ENCODE measurements at regions not wholly inside any gene's neighbourhood (a gene's known extent, or its start where the extent isn't known, plus 50 kb on each side); places are given as distances from the start of the nearest gene placed in this dataset.
"Not testable (repeated sequence)": the region's sequence is repeated elsewhere in the genome, so short reads cannot be mapped to it uniquely, and the experiment has no call there.

DNA sequence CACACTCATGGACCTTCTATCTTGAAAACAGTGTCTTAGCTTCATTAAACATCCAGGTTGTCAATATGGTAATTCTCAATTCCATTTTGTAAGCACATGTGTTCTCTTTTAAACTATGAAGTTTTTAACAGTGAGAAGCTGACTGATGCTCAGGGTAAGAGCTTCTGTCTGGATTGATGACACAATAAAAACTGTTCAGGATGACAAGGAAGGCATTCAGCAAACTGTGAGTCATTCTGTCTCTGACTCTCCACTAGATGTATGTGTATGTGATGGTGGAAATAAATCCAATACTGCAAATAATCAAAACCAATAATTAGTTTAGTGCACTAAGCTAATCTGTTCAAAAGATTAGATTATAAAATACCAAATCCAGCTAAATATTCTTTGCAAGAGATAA lies 115.3 kb upstream of the ARX start:
- H3K36me3 ChIP-seq (ENCODE audit: insufficient read depth, low read length): no peaks in the 10 kb centered on the region
- no peaks in the 10 kb centered on the region for H3K4me1 ChIP-seq (ENCODE audit: control insufficient read depth, insufficient read depth, low read length)
- no peaks in the 10 kb centered on the region for H3K9me3 ChIP-seq (replicated peaks; ENCODE audit: low read length)

DNA sequence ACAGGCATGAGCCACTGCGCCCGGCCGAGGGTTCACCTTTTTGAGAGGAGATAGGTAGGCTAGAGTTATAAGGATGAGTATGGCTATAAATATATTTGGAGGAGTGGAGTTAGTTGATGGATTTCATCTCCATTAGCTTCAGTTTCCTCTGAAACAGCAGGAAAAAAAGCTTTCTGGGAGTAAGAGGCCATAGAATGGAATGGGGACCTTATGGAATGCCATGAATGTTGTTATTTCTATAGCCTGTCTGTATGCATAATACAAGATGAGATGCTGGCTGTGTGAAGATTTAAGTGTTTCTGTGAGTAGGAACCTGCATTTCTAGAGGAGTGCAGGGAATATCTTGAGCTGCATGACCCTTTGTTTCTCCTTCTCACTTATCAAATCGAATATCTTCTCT lies 114.9 kb upstream of the ARX start:
- Histone ChIP-seq H3K4me3 (ENCODE audit: low read length) (no peak overlapping the region), H3K4me2 (ENCODE audit: low read length) (no peak overlapping the region), H3K4me1 (ENCODE audit: control insufficient read depth, insufficient read depth, low read length) (no peaks in the 10 kb centered on the region), H3K9me3 (replicated peaks; ENCODE audit: low read length) (no peaks in the 10 kb centered on the region), H3K9ac (ENCODE audit: low read depth, low read length) (no peak overlapping the region), H3K36me3 (ENCODE audit: insufficient read depth, low read length) (no peaks in the 10 kb centered on the region), H3K27me3 (ENCODE audit: control insufficient read depth, insufficient read depth, low read length) (no peaks in the 10 kb centered on the region)

More for the DNA sequence above, 115.3 kb upstream of the ARX start:
- Histone ChIP-seq H3K4me3 (ENCODE audit: low read length) (no peak overlapping the region), H3K9ac (ENCODE audit: low read depth, low read length) (no peak overlapping the region), H3K4me2 (ENCODE audit: low read length) (no peak overlapping the region), H3K27me3 (ENCODE audit: control insufficient read depth, insufficient read depth, low read length) (no peaks in the 10 kb centered on the region)

DNA sequence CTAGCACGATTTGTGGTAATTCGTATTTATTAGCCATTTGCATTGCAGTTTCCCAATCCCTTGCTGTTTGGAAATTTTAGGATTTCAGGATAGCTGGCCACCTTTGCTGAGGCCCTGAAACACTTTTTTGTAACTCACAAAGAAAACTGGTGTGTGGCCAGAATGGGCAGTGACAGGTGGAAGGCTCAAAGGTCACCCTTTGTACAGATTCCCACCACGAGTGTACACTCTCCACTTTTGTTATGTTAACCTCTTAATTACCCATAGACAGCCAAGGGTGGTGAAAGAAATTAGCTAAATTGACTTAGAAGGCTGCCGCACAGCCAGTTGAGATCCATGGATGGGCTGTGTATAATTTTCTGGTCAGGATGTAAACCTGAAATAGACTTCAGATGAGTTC lies 109.7 kb upstream of the ARX start:
- H3K4me1 ChIP-seq (ENCODE audit: control insufficient read depth, insufficient read depth, low read length): no peaks in the 10 kb centered on the region

DNA sequence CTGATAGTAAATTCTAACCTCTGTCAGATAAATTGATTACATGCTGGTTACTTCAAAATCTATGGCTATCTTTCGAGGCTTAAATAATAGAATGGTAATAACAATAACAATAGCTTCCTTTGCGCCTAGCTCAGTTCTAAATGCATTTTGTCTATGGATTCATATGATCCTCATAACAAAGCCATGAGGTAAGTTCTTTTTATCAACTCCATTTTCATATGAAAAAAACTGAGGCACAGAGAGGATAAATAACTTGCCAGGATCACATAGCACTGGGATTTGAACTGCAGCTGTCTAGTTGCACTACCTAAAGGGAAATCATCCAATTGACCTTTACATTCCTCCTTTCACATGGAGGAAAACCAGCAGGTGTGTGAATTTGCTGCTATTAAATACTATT lies 108.6 kb upstream of the ARX start:
- no peaks in the 10 kb centered on the region for H3K27me3 ChIP-seq (ENCODE audit: control insufficient read depth, insufficient read depth, low read length)
- H3K36me3 ChIP-seq (ENCODE audit: insufficient read depth, low read length): no peaks in the 10 kb centered on the region
- H3K9me3 ChIP-seq (replicated peaks; ENCODE audit: low read length): no peaks in the 10 kb centered on the region
- no peak overlapping the region for H3K9ac ChIP-seq (ENCODE audit: low read depth, low read length)
- H3K4me2 ChIP-seq (ENCODE audit: low read length): no peak overlapping the region
- no peaks in the 10 kb centered on the region for H3K4me1 ChIP-seq (ENCODE audit: control insufficient read depth, insufficient read depth, low read length)
- H3K4me3 ChIP-seq (ENCODE audit: low read length): no peak overlapping the region

More for the DNA sequence above, 109.7 kb upstream of the ARX start:
- Histone ChIP-seq H3K36me3 (ENCODE audit: insufficient read depth, low read length) (no peaks in the 10 kb centered on the region), H3K9ac (ENCODE audit: low read depth, low read length) (no peak overlapping the region), H3K9me3 (replicated peaks; ENCODE audit: low read length) (no peaks in the 10 kb centered on the region), H3K4me3 (ENCODE audit: low read length) (no peak overlapping the region), H3K4me2 (ENCODE audit: low read length) (no peak overlapping the region), H3K27me3 (ENCODE audit: control insufficient read depth, insufficient read depth, low read length) (no peaks in the 10 kb centered on the region)

DNA sequence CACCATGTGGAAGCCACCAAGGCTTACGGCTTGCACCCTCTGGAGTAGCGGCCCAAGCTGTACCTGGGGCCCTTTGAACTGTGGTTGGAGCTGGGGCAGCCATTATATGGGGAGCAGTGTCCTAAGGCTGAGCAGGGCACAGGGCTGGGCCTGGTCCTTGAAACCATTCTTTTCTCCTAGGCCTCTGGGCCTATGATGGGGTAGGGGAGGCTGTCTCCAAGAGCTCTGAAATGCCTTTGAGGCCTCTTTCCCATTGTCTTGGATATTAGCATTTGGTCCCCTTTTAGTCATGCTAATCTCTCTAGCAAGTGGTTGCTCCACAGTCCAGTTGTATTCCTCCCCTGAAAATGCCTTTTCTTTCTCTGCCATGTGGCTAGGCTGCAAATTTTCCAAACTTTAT lies 96.4 kb upstream of the ARX start:
- H3K36me3 ChIP-seq (ENCODE audit: insufficient read depth, low read length): no peaks in the 10 kb centered on the region
- no peak overlapping the region for H3K4me2 ChIP-seq (ENCODE audit: low read length)

DNA sequence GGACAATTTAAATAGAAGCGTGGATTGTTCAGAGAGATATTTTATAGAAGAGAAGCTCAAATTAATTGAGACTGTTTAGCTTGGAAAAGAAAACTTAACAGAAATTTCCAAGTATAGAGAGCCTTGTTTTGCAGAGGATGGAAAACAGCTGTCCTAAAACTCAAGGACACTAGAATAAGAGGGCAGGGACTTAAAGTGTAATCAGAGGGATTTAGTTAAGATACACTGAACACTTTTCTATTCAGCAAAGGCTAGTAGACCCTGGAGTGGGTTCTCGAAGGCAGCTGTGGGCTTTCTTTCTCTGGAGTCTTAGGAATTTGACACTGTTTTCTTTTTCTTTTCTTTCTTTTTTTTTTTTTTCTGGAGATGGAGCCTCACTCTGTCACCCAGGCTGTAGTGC lies 92.7 kb upstream of the ARX start:
- Histone ChIP-seq H3K9ac (ENCODE audit: low read depth, low read length) (no peak overlapping the region), H3K4me3 (ENCODE audit: low read length) (no peak overlapping the region), H3K9me3 (replicated peaks; ENCODE audit: low read length) (no peaks in the 10 kb centered on the region), H3K4me2 (ENCODE audit: low read length) (no peak overlapping the region), H3K4me1 (ENCODE audit: control insufficient read depth, insufficient read depth, low read length) (no peaks in the 10 kb centered on the region), H3K27me3 (ENCODE audit: control insufficient read depth, insufficient read depth, low read length) (no peaks in the 10 kb centered on the region), H3K36me3 (ENCODE audit: insufficient read depth, low read length) (no peaks in the 10 kb centered on the region)

More for the DNA sequence above, 96.4 kb upstream of the ARX start:
- no peak overlapping the region for H3K4me3 ChIP-seq (ENCODE audit: low read length)
- no peaks in the 10 kb centered on the region for H3K9me3 ChIP-seq (replicated peaks; ENCODE audit: low read length)
- no peaks in the 10 kb centered on the region for H3K4me1 ChIP-seq (ENCODE audit: control insufficient read depth, insufficient read depth, low read length)
- H3K9ac ChIP-seq (ENCODE audit: low read depth, low read length): no peak overlapping the region
- no peaks in the 10 kb centered on the region for H3K27me3 ChIP-seq (ENCODE audit: control insufficient read depth, insufficient read depth, low read length)

DNA sequence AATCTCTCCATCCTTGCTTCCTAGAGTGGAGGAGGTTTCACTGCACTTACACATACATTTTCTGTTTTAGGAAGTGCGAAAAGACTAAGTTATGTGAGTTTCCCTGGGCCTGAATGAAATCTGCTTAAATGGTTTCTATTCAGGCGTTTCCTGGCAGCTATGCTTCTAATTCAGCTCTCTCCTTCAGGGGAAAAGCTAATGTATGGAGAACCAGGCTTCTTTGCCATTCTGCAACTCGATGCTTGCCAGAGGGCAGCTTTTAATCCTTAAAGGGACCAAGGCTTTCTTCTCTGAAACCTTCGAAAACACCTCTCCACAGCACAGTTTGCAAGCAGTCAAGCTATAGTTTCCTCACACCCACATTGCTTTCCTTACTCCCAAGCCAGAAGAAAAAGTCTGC lies 89.5 kb upstream of the ARX start:
- no peaks in the 10 kb centered on the region for H3K36me3 ChIP-seq (ENCODE audit: insufficient read depth, low read length)
- H3K4me2 ChIP-seq (ENCODE audit: low read length): no peak overlapping the region
- H3K9ac ChIP-seq (ENCODE audit: low read depth, low read length): no peak overlapping the region
- no peaks in the 10 kb centered on the region for H3K27me3 ChIP-seq (ENCODE audit: control insufficient read depth, insufficient read depth, low read length)
- no peak overlapping the region for H3K4me3 ChIP-seq (ENCODE audit: low read length)
- H3K4me1 ChIP-seq (ENCODE audit: control insufficient read depth, insufficient read depth, low read length): no peaks in the 10 kb centered on the region
- H3K9me3 ChIP-seq (replicated peaks; ENCODE audit: low read length): no peaks in the 10 kb centered on the region

DNA sequence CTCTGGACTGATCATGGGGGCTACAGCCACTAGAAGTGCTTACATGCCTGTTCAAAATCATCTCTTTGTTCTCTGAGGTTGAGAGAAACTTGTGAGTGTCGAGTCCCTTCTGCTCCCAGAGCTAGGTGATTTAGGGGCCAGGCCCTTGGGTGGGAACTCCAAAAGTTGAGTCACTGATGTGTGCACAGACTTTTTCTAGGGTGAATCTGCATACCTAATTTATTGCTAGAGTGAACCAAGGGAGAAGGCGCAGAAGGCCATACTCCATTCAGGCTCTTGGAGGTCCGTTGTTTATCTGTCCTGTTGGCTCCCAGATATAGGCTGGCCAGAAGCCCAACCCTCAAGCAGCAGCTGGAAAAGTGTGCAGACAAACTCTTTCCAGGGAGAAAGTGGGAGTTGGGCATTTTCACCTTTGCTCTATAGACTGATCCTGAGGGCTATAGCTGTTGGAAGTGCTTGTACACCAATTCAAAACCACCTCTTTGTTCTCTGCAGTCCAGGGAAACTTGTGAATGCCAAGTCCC lies 80.8 kb upstream of the ARX start:
- Histone ChIP-seq H3K4me1 (ENCODE audit: control insufficient read depth, insufficient read depth, low read length) (no peaks in the 10 kb centered on the region), H3K4me3 (ENCODE audit: low read length) (no peak overlapping the region), H3K9me3 (replicated peaks; ENCODE audit: low read length) (no peaks in the 10 kb centered on the region), H3K9ac (ENCODE audit: low read depth, low read length) (no peak overlapping the region), H3K36me3 (ENCODE audit: insufficient read depth, low read length) (no peaks in the 10 kb centered on the region), H3K4me2 (ENCODE audit: low read length) (no peak overlapping the region), H3K27me3 (ENCODE audit: control insufficient read depth, insufficient read depth, low read length) (no peaks in the 10 kb centered on the region)

DNA sequence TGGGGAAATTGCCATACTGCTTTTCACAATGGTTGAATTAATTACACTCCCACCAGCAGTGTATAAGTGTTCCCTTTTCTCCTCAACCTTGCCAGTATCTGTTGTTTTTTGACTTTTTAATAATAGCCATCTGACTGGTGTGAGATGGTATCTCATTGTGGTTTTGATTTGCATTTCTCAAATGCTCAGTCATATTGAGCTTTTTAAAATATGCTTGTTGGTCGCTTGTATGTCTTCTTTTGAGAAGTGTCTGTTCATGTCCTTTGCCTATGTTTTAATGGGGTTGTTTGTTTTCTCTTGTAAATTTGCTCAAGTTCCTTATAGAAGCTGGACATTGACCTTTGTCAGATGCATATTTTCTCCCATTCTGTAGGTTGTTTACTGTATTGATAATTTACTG lies 75.4 kb upstream of the ARX start:
- H3K4me1 ChIP-seq (ENCODE audit: control insufficient read depth, insufficient read depth, low read length); H3K9me3 ChIP-seq (replicated peaks; ENCODE audit: low read length); H3K4me2 ChIP-seq (ENCODE audit: low read length); H3K36me3 ChIP-seq (ENCODE audit: insufficient read depth, low read length); H3K27me3 ChIP-seq (ENCODE audit: control insufficient read depth, insufficient read depth, low read length); H3K4me3 ChIP-seq (ENCODE audit: low read length); H3K9ac ChIP-seq (ENCODE audit: low read depth, low read length): not testable (repeated sequence)

DNA sequence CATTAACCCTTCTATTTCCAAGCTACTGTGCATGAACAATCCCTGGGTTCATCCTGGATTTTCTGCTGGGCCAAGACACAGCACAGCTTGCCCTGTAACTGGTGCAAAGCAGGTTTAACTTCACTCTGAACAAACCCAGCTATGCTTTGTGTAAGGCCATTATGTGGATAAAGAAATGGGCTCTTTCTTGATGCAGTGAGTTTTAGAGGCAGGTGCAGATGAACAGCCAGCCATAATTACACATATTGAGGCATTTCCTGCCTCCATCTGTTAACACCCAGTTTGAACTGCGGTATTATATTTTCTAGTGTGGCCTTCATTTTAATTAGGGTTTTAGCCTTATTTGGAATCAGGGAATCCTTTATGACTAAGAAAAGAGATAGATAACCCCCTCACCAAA lies 68.7 kb upstream of the ARX start:
- H3K4me3 ChIP-seq (ENCODE audit: low read length): no peak overlapping the region
- H3K4me2 ChIP-seq (ENCODE audit: low read length): no peak overlapping the region
- no peaks in the 10 kb centered on the region for H3K9me3 ChIP-seq (replicated peaks; ENCODE audit: low read length)
- H3K27me3 ChIP-seq (ENCODE audit: control insufficient read depth, insufficient read depth, low read length): no peaks in the 10 kb centered on the region
- no peak overlapping the region for H3K9ac ChIP-seq (ENCODE audit: low read depth, low read length)
- H3K36me3 ChIP-seq (ENCODE audit: insufficient read depth, low read length): no peaks in the 10 kb centered on the region
- no peaks in the 10 kb centered on the region for H3K4me1 ChIP-seq (ENCODE audit: control insufficient read depth, insufficient read depth, low read length)

DNA sequence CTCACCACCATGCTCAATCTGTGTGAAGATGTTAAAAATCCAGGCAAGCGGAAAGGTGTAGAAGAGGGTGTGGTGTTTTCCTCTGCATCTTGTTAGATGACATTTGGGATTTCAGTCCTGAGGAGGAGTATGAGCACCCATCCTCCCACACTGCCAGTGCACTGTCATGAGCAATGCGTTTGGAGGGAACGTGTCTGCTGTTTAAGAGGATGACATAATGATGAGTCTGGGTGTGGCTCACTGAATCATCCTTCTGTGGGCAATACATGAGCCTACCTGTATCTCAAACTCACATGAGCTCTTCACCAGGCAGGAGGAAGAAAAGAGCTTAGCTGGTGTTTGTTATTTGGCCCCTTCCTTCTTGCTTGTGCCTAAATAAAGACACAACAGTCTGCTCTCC lies 67.9 kb upstream of the ARX start:
- H3K4me2 ChIP-seq (ENCODE audit: low read length): no peak overlapping the region
- no peaks in the 10 kb centered on the region for H3K36me3 ChIP-seq (ENCODE audit: insufficient read depth, low read length)
- no peak overlapping the region for H3K4me3 ChIP-seq (ENCODE audit: low read length)
- no peaks in the 10 kb centered on the region for H3K4me1 ChIP-seq (ENCODE audit: control insufficient read depth, insufficient read depth, low read length)
- no peak overlapping the region for H3K9ac ChIP-seq (ENCODE audit: low read depth, low read length)
- no peaks in the 10 kb centered on the region for H3K9me3 ChIP-seq (replicated peaks; ENCODE audit: low read length)
- no peaks in the 10 kb centered on the region for H3K27me3 ChIP-seq (ENCODE audit: control insufficient read depth, insufficient read depth, low read length)

DNA sequence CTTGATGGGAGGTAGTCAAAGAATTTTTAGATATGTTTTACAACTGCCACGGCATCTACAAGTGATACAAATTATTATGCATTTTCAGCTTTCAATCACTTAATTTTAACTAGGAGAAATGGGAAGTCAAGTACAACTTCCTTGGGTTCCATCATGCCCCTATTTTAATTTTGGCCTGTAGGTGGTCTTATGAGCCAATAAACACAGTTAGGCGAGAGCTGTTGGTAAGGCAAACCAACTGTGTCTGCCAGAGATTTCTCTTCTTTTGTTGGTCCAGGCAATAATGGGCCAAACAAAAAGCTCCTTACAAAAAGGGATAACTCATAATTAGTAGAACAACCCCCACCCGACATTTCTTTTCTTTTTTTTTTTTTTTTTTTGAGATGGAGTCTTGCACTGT lies 63.3 kb upstream of the ARX start:
- no peaks in the 10 kb centered on the region for H3K9me3 ChIP-seq (replicated peaks; ENCODE audit: low read length)
- H3K9ac ChIP-seq (ENCODE audit: low read depth, low read length): no peak overlapping the region
- H3K4me1 ChIP-seq (ENCODE audit: control insufficient read depth, insufficient read depth, low read length): no peaks in the 10 kb centered on the region
- H3K4me3 ChIP-seq (ENCODE audit: low read length): no peak overlapping the region
- no peaks in the 10 kb centered on the region for H3K27me3 ChIP-seq (ENCODE audit: control insufficient read depth, insufficient read depth, low read length)
- no peak overlapping the region for H3K4me2 ChIP-seq (ENCODE audit: low read length)
- no peaks in the 10 kb centered on the region for H3K36me3 ChIP-seq (ENCODE audit: insufficient read depth, low read length)

All from skeletal muscle satellite cell (primary cell).